H9 (cell line): ENCODE measurements at regions not wholly inside any gene's neighbourhood (a gene's known extent, or its start where the extent isn't known, plus 50 kb on each side); places are given as distances from the start of the nearest gene placed in this dataset.

Source experiments
- DNase-seq: peaks from one replicate; pipeline ENCODE4 v3.0.0-alpha.2; 2017
- H2AFZ ChIP-seq: one replicate; pipeline ENCODE4 v1.6.1; 2013; ENCODE audit warnings: mild to moderate bottlenecking, low read length, control low read depth, moderate library complexity
- H2AK5ac ChIP-seq: 2 replicates; pipeline ENCODE4 v1.6.1; 2013; ENCODE audit warnings: low read length, control low read depth, mixed read lengths; ENCODE audit not compliant: insufficient read length
- H2BK120ac ChIP-seq: one replicate; pipeline ENCODE4 v1.6.1; 2013; ENCODE audit warnings: low read depth, mild to moderate bottlenecking, low read length, control low read depth, inconsistent platforms; ENCODE audit not compliant: poor library complexity, severe bottlenecking
- H2BK12ac ChIP-seq: 2 replicates; pipeline ENCODE4 v1.6.1; 2013; ENCODE audit warnings: low read length, control low read depth, mixed read lengths, low read depth; ENCODE audit not compliant: insufficient read length
- H2BK15ac ChIP-seq: 2 replicates; pipeline ENCODE4 v1.6.1; 2013; ENCODE audit warnings: low read depth, low read length, control low read depth
- H2BK20ac ChIP-seq: one replicate; pipeline ENCODE4 v1.6.1; 2013; ENCODE audit warnings: low read depth, mild to moderate bottlenecking, low read length, control low read depth, inconsistent platforms; ENCODE audit not compliant: poor library complexity, severe bottlenecking
- H2BK5ac ChIP-seq: 2 replicates; pipeline ENCODE4 v1.6.1; 2013; ENCODE audit warnings: low read length, control low read depth, mixed read lengths; ENCODE audit not compliant: insufficient read length
- H3K14ac ChIP-seq: 2 replicates; pipeline ENCODE4 v1.6.1; 2013; ENCODE audit warnings: low read length, control low read depth; ENCODE audit not compliant: insufficient read depth
- H3K18ac ChIP-seq: 2 replicates; pipeline ENCODE4 v1.6.1; 2013; ENCODE audit warnings: low read depth, mild to moderate bottlenecking, mixed read lengths, low read length, control low read depth; ENCODE audit not compliant: insufficient read length
- H3K23ac ChIP-seq: 2 replicates; pipeline ENCODE4 v1.6.1; 2013; ENCODE audit warnings: low read length, control low read depth, mixed read lengths, low read depth; ENCODE audit not compliant: insufficient read length
- H3K23me2 ChIP-seq: 2 replicates; pipeline ENCODE4 v1.6.1; 2013; ENCODE audit warnings: low read depth, mild to moderate bottlenecking, mixed read lengths, low read length, control low read depth; ENCODE audit not compliant: insufficient read length, poor library complexity, severe bottlenecking
- H3K27ac ChIP-seq: 2 replicates; pipeline ENCODE4 v1.5.1; 2013; ENCODE audit warnings: low read length, control low read depth, mixed read lengths, low read depth; ENCODE audit not compliant: insufficient read length
- H3K27me3 ChIP-seq: 2 replicates; pipeline ENCODE4 v1.6.1; 2013; ENCODE audit warnings: low read length, control low read depth, inconsistent platforms; ENCODE audit not compliant: insufficient read depth
- H3K4ac ChIP-seq: 2 replicates; pipeline ENCODE4 v1.6.1; 2013; ENCODE audit warnings: low read depth, mild to moderate bottlenecking, control low read depth, inconsistent platforms, low read length, moderate library complexity
- H3K4me1 ChIP-seq: 2 replicates; pipeline ENCODE4 v1.6.1; 2013; ENCODE audit warnings: low read length, control low read depth, inconsistent platforms; ENCODE audit not compliant: insufficient read depth
- H3K4me2 ChIP-seq: 2 replicates; pipeline ENCODE4 v1.6.1; 2013; ENCODE audit warnings: low read length, control low read depth, mixed read lengths; ENCODE audit not compliant: insufficient read length, insufficient read depth
- H3K56ac ChIP-seq: 2 replicates; pipeline ENCODE4 v1.6.1; 2013; ENCODE audit warnings: low read depth, mild to moderate bottlenecking, mixed read lengths, low read length, control low read depth; ENCODE audit not compliant: insufficient read length
- H3K79me1 ChIP-seq: 2 replicates; pipeline ENCODE4 v1.6.1; 2013; ENCODE audit warnings: low read depth, mild to moderate bottlenecking, moderate library complexity, low read length, control low read depth, inconsistent platforms; ENCODE audit not compliant: insufficient read depth, poor library complexity, severe bottlenecking
- H3K79me2 ChIP-seq: 2 replicates; pipeline ENCODE4 v1.6.1; 2013; ENCODE audit warnings: low read length, control low read depth, inconsistent platforms; ENCODE audit not compliant: insufficient read depth
- H3K9ac ChIP-seq: 2 replicates; pipeline ENCODE4 v1.6.1; 2013; ENCODE audit warnings: low read length, control low read depth, mixed read lengths; ENCODE audit not compliant: insufficient read length; ENCODE audit errors: extremely low read depth
- H3K9me3 ChIP-seq: one replicate; pipeline ENCODE4 v1.6.1; 2013; ENCODE audit warnings: low read depth, low read length, inconsistent platforms; ENCODE audit not compliant: control insufficient read depth
- H3T11ph ChIP-seq: one replicate; pipeline ENCODE4 v1.6.1; 2013; ENCODE audit warnings: mild to moderate bottlenecking, low read length, control low read depth, inconsistent platforms
- H4K20me1 ChIP-seq: one replicate; pipeline ENCODE4 v1.6.1; 2013; ENCODE audit not compliant: control insufficient read depth, insufficient read length, insufficient read depth
- H4K5ac ChIP-seq: 2 replicates; pipeline ENCODE4 v1.6.1; 2013; ENCODE audit warnings: low read depth, mild to moderate bottlenecking, mixed read lengths, low read length, control low read depth; ENCODE audit not compliant: insufficient read length
- H4K8ac ChIP-seq: replicated peaks from 2 replicates; pipeline ENCODE4 v1.6.1; 2013; ENCODE audit warnings: low read length, control low read depth, mixed read lengths, low read depth; ENCODE audit not compliant: insufficient read length
- H4K91ac ChIP-seq: 2 replicates; pipeline ENCODE4 v1.6.1; 2013; ENCODE audit warnings: low read depth, mild to moderate bottlenecking, moderate library complexity, mixed read lengths, low read length, control low read depth; ENCODE audit not compliant: insufficient read length
- H3K27ac Mint-ChIP-seq, 3 experiments: 2 replicates in 2 of 3; 3 replicates in 1 of 3; pipeline ENCODE4 v1.8.0; 2020 to 2021; ENCODE audit warnings: mixed read lengths in 3 of 3, mild to moderate bottlenecking in 1 of 3, moderate library complexity in 1 of 3
- H3K27me3 Mint-ChIP-seq: 2 replicates; pipeline ENCODE4 v1.8.0; 2021; ENCODE audit warnings: low read depth, mild to moderate bottlenecking, moderate library complexity, mixed read lengths
- H3K36me3 Mint-ChIP-seq, 3 experiments: 2 replicates in 2 of 3; 3 replicates in 1 of 3; pipeline ENCODE4 v1.8.0; 2020 to 2021; ENCODE audit warnings: low read depth in 3 of 3, mixed read lengths in 3 of 3; ENCODE audit not compliant: insufficient read depth in 1 of 3
- H3K4me1 Mint-ChIP-seq, 2 experiments: 2 replicates each; pipeline ENCODE4 v1.8.0; 2020; ENCODE audit warnings: mixed read lengths in 2 of 2
- H3K4me3 Mint-ChIP-seq, 2 experiments: 2 replicates in 1 of 2; 3 replicates in 1 of 2; pipeline ENCODE4 v1.8.0; 2020 to 2021; ENCODE audit warnings: mild to moderate bottlenecking in 2 of 2, mixed read lengths in 2 of 2, moderate library complexity in 1 of 2
- H3K9me3 Mint-ChIP-seq, 2 experiments: 2 replicates in 1 of 2; 3 replicates in 1 of 2; pipeline ENCODE4 v1.8.0; 2020; ENCODE audit warnings: mild to moderate bottlenecking in 2 of 2, mixed read lengths in 2 of 2, moderate library complexity in 1 of 2
- CTCF ChIP-seq: fragments of 200-600 bp; sonication (generic); conservative IDR thresholded peaks from 3 replicates; pipeline ENCODE4 v1.8.0; 2021; ENCODE audit warnings: antibody characterized with exemption, mild to moderate bottlenecking
- WGBS: extraction: QIAGEN DNeasy Blood & Tissue Kit; methylation state at CpG from one replicate; pipeline ENCODE4 v1.1.7; 2013; ENCODE audit warnings: missing lambda C conversion rate, low lambda C conversion rate, mixed read lengths; ENCODE audit not compliant: insufficient read length; ENCODE audit errors: extremely low coverage; 5-methylcytosine and 5-hydroxymethylcytosine counted together

DNA sequence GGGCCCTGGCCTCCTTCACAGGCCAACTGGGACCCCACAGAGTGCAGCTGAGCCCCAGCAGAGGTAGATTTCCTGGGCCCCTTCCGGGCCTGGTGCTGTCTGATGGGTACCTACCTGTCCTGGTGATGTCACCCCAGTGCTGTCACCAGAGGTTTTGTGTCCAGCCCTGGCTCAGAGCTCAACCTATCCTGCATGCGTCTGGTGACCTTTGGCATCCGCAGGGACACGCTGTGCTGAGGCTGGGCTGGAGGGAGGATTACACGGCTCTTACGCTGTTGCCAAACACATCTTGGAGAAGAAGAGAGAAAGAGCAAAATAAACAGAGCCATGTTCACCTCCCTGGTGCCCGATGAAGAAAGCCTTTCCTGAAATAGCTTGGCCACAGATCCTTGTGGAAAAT lies 70.6 kb upstream of the MED9 start:
- Mint-ChIP-seq H3K9me3 (no peaks in the 10 kb centered on the region), H3K36me3 (no peaks in the 10 kb centered on the region), H3K27ac (no peak overlapping the region), H3K4me1 (peaks cover 3 to 5% of the 10 kb centered on the region in 2 experiments; a peak in 1 of 4 replicates), H3K27me3 (peaks cover 12% of the 10 kb centered on the region), H3K4me3 (no peak overlapping the region)
- DNase-seq: no peak
- TF ChIP-seq CTCF: no peak
- no peak overlapping the region for H2AFZ ChIP-seq
- no peak overlapping the region for H2BK20ac ChIP-seq
- no peak overlapping the region for H3K27ac ChIP-seq
- no peak overlapping the region for H2BK12ac ChIP-seq
- no peaks in the 10 kb centered on the region for H3K9me3 ChIP-seq
- no peak overlapping the region for H3T11ph ChIP-seq
- no peak overlapping the region for H4K8ac ChIP-seq
- H3K79me2 ChIP-seq: no peaks in the 10 kb centered on the region
- no peak overlapping the region for H3K9ac ChIP-seq
- H4K5ac ChIP-seq: no peak overlapping the region
- WGBS: no CpG with 5 or more reads among the region's 7 CpGs
- H2AK5ac ChIP-seq: no peak overlapping the region
- H3K23ac ChIP-seq: no peak overlapping the region
- no peak overlapping the region for H3K4me2 ChIP-seq
- no peak overlapping the region for H3K18ac ChIP-seq
- H2BK15ac ChIP-seq: no peak overlapping the region
- H2BK5ac ChIP-seq: no peak overlapping the region
- H3K56ac ChIP-seq: no peak overlapping the region
- H3K4ac ChIP-seq: no peak overlapping the region
- H3K27me3 ChIP-seq: no peaks in the 10 kb centered on the region
- no peaks in the 10 kb centered on the region for H3K23me2 ChIP-seq
- H4K91ac ChIP-seq: no peak overlapping the region
- H2BK120ac ChIP-seq: no peak overlapping the region
- H3K14ac ChIP-seq: no peak overlapping the region
- no peaks in the 10 kb centered on the region for H3K79me1 ChIP-seq
- no peaks in the 10 kb centered on the region for H3K4me1 ChIP-seq
- no peaks in the 10 kb centered on the region for H4K20me1 ChIP-seq
